ENCODE measurements at regions not wholly inside any gene's neighbourhood (a gene's known extent, or its start where the extent isn't known, plus 50 kb on each side); places are given as distances from the start of the nearest gene placed in this dataset.

- H3K9ac ChIP-seq, result no peak overlapping the region
Observed at GRCh38 chr6:157757430-157758403, 65.3 kb upstream of the SNX9 start.

GRCh38 chr6:157758516-157759023, 64.5 kb upstream of the SNX9 start:
- H3K4me3 ChIP-seq (IDR thresholded peaks at IDR 0.05; ENCODE audit: insufficient read depth, low read depth, low read length), result no peak overlapping the region
- no peak overlapping the region for H3K27ac ChIP-seq
- H3K36me3 ChIP-seq (ENCODE audit: insufficient read depth), result no peaks in the 10 kb centered on the region
- H4K20me1 ChIP-seq (ENCODE audit: insufficient read depth), result no peaks in the 10 kb centered on the region
- no peak overlapping the region for H2AFZ ChIP-seq (ENCODE audit: low read depth)
- no peak for TF ChIP-seq CTCF (conservative IDR thresholded peaks at IDR 0.05; ENCODE audit: low read depth, low read length)
- H3K4me1 ChIP-seq (ENCODE audit: low read depth, poor library complexity, severe bottlenecking), result peaks cover 30% of the 10 kb centered on the region
- H3K79me2 ChIP-seq (ENCODE audit: insufficient read depth, low read depth), result no peaks in the 10 kb centered on the region
- H3K4me2 ChIP-seq, result no peak overlapping the region
- no peak overlapping the region for H3K9ac ChIP-seq
- H3K27me3 ChIP-seq (ENCODE audit: insufficient read depth, low read depth), result peaks cover 26% of the 10 kb centered on the region

More at GRCh38 chr6:157757430-157758403, 65.3 kb upstream of the SNX9 start:
- Histone ChIP-seq H3K4me1 (ENCODE audit: low read depth, poor library complexity, severe bottlenecking) (peaks cover 21% of the 10 kb centered on the region), H2AFZ (ENCODE audit: low read depth) (no peak overlapping the region), H3K4me2 (no peak overlapping the region), H3K27me3 (ENCODE audit: insufficient read depth, low read depth) (peaks cover 21% of the 10 kb centered on the region), H3K27ac (no peak overlapping the region), H3K79me2 (ENCODE audit: insufficient read depth, low read depth) (no peaks in the 10 kb centered on the region), H3K4me3 (IDR thresholded peaks at IDR 0.05; ENCODE audit: insufficient read depth, low read depth, low read length) (no peak overlapping the region), H4K20me1 (ENCODE audit: insufficient read depth) (no peaks in the 10 kb centered on the region), H3K36me3 (ENCODE audit: insufficient read depth) (no peaks in the 10 kb centered on the region)
- TF ChIP-seq CTCF (conservative IDR thresholded peaks at IDR 0.05; ENCODE audit: low read depth, low read length), result no peak

- H3K27me3 ChIP-seq (ENCODE audit: insufficient read depth, low read depth), result peaks cover 26% of the 10 kb centered on the region
- H3K9ac ChIP-seq, result no peak overlapping the region
- no peaks in the 10 kb centered on the region for H3K36me3 ChIP-seq (ENCODE audit: insufficient read depth)
- no peak overlapping the region for H3K27ac ChIP-seq
- H3K4me1 ChIP-seq (ENCODE audit: low read depth, poor library complexity, severe bottlenecking), result peaks cover 34% of the 10 kb centered on the region
- no peak overlapping the region for H2AFZ ChIP-seq (ENCODE audit: low read depth)
- H3K79me2 ChIP-seq (ENCODE audit: insufficient read depth, low read depth), result no peaks in the 10 kb centered on the region
- H3K4me2 ChIP-seq, result no peak overlapping the region
- H4K20me1 ChIP-seq (ENCODE audit: insufficient read depth), result no peaks in the 10 kb centered on the region
- no peak for TF ChIP-seq CTCF (conservative IDR thresholded peaks at IDR 0.05; ENCODE audit: low read depth, low read length)
- H3K4me3 ChIP-seq (IDR thresholded peaks at IDR 0.05; ENCODE audit: insufficient read depth, low read depth, low read length), result no peak overlapping the region
Observed at GRCh38 chr6:157759028-157759427, 64.0 kb upstream of the SNX9 start.

GRCh38 chr6:157760137-157760536, 62.9 kb upstream of the SNX9 start:
- no peak overlapping the region for H3K27ac ChIP-seq
- TF ChIP-seq CTCF (conservative IDR thresholded peaks at IDR 0.05; ENCODE audit: low read depth, low read length), result no peak
- peaks cover 45% of the 10 kb centered on the region for H3K4me1 ChIP-seq (ENCODE audit: low read depth, poor library complexity, severe bottlenecking)
- H3K4me3 ChIP-seq (IDR thresholded peaks at IDR 0.05; ENCODE audit: insufficient read depth, low read depth, low read length), result no peak overlapping the region
- H2AFZ ChIP-seq (ENCODE audit: low read depth), result no peak overlapping the region
- peaks cover 26% of the 10 kb centered on the region for H3K27me3 ChIP-seq (ENCODE audit: insufficient read depth, low read depth)
- no peaks in the 10 kb centered on the region for H3K36me3 ChIP-seq (ENCODE audit: insufficient read depth)
- no peak overlapping the region for H3K9ac ChIP-seq
- H3K4me2 ChIP-seq, result no peak overlapping the region
- H3K79me2 ChIP-seq (ENCODE audit: insufficient read depth, low read depth), result no peaks in the 10 kb centered on the region
- H4K20me1 ChIP-seq (ENCODE audit: insufficient read depth), result no peaks in the 10 kb centered on the region

Measured in KMS-11 (cell line).